NCI-H1092 treated with DMSO at 0.1 percent for 48 hours (cell line): ENCODE measurements at regions not wholly inside any gene's neighbourhood (a gene's known extent, or its start where the extent isn't known, plus 50 kb on each side); places are given as distances from the start of the nearest gene placed in this dataset.
"Not testable (repeated sequence)": the region's sequence is repeated elsewhere in the genome, so short reads cannot be mapped to it uniquely, and the experiment has no call there.

Experiments
- DNase-seq: peaks from one replicate; lab custom pipeline; 2025; lab: John Stamatoyannopoulos, UW

DNA sequence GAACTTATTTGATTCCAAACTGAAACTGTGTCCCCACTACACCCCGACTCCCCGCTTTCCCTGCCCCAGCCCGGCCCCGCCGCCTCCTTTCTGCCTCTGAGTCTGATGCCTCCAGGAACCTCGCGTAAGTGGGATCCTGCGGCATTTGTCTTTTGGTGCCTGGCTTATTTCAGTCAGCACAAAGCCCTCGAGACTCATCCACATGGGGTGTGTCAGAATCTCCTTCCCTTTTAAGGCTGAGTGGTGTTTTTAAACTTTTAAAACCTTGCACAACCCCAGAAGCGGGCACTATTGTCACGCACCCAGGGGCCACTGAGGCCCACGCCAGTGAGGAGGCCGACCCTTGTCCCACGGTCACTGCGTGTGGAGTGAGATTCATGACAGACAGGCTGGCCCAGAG lies 206.9 kb downstream of the NPIPB11 start:
- not testable (repeated sequence) for DNase-seq

DNA sequence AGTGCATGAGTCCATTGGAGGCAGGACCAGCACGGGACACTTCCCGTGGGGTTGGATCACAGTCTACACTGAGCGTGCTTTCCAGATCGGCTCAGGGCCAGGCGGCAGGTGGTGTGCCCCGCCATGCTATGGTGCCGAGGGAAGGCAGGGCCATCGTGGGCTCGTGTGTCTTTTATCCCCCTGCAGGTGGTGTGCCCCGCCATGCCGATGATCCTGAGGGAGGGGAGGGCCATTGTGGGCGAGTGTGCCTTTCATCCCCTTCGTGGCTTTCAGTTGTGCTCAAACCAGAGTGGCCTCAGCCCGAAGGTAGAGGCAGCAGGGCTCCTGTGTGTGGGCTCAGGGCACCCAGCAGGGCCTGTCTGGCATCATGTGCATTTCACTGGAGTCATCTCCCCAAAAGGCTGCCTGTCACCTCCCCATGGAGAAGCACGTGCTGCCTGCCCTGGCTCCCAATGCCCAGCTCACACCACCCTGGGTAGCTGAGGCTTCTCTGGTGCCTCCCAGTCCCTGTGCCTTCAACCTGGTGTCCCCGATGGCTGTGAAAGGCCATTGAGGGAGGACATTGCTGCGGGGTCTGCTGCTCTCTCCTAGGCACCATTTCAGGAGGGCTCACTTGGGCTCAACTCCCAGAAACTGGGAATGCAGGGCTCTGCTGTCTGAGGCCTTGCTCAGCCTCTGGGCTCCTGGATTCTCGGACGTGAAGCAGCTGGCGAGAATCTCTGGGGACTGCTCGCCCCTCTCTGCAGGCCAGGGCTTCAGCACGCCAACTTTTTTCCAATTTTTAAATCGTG lies 207.6 kb downstream of the NPIPB11 start:
- no peak for DNase-seq

DNA sequence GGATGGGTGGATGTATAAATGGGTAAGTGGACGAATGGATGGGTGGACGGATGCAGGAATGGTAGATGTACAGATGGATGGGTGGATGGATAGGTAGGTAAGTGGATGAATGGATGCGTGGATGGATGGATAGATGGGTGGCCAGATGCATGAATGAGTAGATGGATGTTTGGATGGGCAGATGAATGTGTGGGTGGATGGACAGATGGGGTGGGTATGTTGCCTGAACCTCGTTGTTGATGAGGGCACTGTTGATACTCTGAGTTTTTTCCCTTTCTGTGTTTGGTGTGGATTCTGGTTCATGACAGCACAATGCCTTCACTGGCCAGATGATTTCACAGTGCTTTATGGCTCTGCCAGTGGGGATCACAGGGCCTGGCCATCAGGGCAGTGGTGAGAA lies 208.3 kb downstream of the NPIPB11 start:
- no peak for DNase-seq

DNA sequence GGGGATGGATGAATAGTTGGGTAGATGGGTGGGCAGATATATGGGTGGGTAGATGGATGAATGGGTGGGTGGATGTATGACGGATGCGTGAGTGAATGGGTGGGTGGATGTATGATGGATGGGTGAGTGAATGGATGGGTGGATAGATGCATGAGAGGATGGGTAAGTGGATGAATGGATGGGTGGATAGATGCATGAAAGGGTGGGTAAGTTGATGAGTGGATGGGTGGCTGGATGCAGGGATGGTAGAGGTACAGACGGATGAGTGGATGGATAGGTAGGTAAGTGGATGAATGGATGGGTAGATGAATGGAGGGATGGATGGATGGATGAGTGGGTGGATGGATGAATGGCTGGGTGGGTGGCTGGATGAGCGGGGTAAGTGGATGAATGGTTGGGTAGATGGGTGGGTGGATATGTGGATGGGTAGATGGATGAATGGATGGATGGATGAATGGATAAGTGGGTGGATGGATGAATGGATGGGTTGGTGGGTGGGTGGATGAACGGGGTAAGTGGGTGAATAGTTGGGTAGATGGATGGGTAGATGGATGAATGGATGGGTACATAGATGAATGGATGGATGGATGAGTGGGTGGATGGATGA lies 208.9 kb downstream of the NPIPB11 start:
- DNase-seq, result not testable (repeated sequence)

DNA sequence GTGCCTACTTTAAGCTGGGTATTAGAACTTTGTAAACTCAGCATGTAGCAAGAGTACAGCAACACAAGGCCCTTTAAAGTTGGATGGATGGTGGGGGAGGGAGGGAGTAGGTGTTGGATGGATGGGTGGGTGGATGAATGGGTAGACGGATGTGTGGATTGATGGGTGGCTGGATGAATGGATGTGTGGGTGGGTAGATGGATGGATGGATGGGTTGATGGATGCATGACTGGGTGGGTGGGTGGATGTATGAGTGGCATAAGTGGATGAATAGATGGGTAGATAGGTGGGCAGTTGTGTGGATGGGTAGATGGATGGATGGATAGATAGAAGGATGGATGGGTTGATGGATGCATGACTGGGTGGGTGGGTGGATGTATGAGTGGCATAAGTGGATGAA lies 209.8 kb downstream of the NPIPB11 start:
- not testable (repeated sequence) for DNase-seq

DNA sequence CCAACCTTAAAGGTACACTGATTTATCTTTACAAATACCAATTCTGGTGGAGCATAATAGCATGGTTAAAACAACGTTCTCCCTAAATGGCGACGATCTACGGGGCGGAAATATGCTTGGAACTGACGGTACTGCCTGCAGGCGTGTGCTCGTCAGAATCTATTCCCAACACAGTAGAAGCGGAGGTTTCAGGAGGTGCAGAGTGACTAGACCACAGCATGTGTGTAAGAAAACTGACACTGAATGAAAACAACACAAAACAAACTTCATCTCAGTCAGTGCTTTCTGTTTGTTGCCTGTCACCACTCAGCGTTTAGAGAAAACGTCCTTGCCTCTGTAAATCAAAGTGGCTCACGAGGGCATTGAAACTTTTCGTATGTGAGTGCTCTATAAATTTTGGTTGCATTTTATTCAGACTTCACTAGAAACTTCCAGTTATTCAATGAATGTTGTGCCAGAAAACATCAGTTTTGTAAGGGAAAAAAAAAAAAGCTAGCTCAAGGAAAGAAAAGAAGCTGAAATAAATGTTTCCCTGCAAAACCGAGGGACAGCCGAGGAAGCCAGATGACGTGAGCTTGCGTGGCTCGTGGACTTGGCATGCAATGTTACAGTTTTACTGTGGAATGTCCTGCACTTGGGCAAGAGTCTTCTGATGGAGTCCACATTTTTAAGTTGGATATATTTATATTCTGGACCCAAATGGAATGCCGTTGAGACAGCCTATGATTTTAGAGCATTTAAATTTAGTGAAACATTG lies 210.4 kb downstream of the LAT start:
- not testable (repeated sequence) for DNase-seq

DNA sequence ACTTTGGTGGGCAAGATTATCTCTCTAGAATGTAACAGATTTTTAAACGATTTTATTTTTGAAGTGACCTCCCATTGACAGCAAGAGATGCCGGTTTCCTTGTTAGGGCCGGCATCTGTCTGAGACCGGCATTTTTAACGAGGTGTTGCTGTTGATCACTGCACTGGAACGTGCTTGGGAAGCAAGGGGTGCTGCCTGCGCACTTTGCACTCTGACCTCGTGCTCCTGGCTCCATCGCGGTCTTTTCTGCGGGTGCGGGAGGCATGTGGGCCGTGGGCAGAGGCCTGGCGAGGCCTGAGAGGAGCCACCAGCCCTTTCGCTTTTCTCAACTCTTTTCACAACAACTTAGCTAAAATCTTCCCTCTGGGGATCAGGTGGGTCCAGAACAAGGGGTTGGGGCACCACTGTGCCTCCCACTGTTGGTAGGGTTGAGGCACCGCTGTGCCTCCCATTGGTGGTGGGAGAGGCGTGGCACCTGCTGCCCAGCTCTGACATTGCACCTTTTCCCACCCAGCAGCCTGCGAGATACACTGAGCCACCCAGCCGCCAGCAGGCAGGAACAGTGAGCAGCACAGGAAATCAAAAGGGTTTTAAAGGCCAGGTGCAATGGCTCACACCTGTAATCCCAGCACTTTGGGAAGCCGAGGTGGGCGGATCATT lies 209.5 kb downstream of the LAT start:
- DNase-seq, result not testable (repeated sequence)

DNA sequence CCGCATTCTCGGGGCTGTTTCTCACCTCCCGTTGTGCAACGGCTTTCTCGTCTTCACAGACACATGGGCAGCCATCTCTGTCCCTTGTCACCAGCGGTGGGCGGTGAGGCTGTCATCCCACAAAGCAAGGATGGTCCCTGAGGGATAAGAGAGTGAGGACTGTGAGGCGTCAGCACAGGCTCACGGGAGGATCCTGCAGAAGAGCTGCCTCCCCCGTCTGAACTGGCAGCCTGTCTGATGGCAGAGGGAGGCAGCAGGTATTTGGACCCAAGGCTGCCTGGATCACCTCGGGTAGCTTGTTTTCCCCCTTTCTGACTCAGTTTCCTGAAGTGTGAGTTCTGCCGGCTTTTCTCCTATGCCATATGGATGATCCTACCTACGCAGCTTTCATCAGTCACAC lies 208.8 kb downstream of the LAT start:
- not testable (repeated sequence) for DNase-seq

DNA sequence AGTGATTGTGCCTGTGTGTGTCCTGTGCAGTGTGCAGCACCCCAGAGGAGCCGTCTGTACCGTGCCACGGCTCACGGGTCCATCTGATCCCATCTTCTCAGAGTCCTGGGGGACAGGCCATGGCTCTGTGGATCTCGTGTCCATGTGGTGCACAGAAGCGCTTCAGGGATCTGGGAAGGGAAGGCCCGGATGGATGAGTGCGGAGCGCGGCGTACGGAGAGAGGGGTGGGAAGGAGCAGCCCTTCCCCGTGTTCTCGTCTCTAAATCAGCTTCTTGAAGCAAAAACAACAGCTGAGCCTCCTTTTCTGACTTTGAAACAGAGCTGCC lies 208.4 kb downstream of the LAT start:
- DNase-seq, result not testable (repeated sequence)

DNA sequence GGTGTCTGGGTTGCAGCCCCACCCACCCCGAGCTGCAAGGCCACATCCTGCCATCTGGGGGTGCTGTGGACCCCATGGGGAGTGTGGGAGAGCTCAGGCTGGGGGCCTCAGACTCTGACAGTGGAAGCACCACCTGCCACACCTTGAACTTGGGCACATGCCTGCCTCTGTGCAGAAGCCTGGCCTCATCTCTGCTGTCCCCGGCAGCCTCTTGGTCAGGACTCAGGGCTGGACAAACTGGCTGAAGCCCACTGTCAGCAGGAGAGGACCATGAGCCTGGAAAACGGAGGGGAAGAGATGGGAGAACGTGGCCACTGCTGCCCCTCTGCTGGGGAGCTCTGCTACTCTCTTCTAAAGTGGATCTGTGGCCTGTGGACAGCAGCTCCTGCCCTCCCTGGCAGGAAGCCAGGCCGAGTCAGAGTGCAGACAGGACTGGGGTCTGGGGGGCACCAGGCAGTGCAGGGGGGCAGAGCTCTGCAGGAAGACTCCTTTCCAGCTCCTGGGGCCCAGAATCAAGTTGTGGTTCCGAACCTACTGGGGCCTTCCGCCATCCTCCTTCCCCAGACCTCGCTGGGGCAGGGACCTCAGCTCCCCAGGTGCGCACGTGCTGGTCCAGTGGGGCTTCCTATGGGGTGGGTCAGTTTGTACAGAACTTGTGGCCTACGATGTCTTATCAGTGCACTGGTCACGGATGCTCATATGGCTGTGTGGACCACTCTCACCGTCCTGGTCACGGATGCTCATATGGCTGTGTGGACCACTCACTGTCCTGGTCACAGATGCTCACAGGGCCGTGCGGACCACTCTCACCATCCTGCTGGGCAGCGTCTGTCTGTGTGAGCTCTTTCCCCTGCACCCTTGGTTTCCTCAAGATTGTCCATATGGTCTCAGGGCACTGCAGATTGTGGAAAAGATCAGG lies 207.7 kb downstream of the LAT start:
- DNase-seq, result no peak

DNA sequence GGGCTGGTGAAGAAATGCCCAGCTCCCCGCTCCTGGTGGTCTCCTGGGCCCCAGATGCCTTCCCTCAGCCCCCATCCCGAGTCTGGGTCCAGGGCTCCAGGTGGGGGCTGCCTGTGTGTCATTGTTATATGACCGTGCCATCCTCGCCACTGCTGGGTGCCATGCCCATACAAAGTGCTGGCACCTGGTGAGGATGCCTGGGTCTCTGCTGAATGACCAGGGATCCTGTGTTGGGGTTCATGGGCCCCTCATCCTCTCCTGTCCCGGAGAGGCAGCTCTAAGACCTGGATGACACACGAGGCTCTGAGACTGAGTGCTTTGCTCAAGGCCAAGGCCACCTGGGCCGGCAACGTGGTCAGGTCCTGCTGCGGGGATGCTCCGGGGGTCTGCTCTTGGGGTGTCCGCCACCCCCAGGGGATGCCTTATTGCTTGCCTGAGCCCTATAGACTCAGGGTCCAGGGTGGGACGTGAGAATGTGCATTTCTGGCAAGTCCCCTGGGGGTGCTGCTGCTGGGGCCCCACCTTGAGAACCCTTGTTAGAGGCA lies 206.9 kb downstream of the LAT start:
- not testable (repeated sequence) for DNase-seq

DNA sequence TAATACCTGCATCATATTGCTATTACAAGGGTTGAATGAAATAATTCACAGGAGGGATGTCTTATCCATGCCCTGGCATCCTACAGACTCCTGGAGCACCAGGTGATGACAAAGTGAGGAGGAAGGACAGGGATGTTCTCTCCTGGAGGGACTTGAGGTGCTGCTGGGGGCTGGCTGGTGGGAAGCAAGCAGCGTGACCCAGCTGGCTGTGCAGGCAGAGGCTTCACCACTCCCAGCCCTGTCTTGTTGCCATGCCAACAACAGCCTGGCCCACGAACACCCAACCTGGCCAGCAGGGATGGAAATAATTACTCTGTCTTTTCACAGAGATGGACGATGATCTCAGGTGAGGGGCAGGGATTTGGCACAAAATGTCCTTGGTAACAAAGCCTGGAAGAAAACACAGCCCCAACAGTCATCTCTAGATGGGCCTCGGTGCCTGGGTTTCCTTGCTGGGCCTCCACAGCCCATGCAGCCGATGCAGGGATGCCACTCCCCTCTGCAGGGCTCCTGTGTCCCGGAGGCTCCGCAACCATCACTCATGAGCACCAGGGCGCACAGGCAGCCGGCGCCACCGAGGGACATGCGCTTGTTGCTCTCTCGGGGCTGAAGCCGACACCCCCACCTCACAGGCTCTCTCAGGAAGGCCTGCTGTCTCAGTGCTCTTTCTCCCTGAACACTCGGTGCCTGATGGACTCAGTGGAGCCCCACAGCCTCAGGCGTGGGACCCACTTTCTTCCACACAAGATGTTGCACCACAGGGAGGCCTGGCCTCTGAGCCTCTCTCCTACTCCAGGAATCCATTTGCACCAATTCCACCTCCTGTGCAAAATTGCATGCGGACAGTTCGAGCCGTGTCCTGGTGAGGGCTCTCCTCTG lies 205.9 kb downstream of the LAT start:
- not testable (repeated sequence) for DNase-seq

DNA sequence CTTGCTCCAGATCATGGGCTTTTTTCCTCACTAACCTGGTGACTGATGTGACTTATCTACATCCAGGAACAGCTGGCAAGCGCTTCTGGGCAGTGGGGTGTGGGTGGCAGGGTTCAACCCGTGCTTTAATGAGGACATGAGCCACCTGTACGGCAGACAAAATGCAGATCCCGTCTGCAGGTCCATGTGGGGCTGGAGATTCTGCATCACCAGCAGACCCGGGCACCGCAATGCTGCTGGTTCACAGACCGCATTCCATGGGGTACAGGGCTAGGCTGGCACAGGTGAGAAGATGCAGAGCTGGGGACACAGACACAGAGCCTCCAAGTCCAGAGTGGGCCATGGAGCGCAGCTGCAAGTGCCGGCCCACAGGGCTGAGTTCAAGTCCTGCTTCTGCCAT lies 204.0 kb downstream of the LAT start:
- not testable (repeated sequence) for DNase-seq

DNA sequence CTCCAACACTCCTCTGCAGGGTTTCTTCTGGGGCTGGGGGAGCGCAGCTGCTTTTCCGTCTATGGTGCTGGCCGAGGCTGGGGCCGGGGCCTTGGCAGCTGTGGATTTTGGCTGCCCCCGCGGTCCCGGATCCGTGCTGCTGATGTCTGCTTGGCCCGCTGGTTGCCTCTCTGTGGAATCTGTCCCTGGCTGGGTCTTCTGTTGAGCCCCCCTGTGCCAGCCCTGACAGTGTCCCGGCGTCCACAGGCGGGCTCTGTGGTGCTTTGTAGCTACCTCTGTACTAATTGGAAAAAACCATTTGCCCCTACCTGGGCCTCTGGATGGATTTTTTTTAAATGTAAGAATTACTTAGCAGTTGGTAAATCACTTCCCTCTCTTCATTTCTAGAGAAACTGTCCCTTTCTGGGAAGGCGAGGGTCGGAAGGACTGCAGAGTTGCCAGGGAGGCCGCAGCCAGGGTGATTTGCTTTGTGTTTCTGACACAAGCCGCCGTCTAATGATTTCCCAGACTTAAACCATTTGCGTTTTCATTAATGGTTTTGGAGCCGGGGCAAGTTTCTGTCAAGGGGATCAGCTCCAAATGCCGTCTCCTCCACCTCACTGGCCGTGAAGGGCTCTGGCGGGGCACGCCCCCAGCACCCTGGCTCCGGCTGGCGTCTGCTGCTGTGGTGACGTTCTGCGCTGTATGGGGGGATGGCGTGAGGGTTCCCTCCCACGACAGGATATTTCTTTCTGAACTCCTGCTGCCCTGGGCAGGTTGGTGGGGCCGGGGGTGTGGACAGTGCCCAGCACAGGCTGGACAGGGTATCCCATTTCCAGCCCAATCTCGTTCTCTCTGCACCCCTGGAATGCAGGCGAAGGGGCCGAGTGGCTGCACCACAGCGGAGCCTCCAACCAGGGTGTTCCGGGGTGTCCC lies 201.7 kb downstream of the LAT start:
- not testable (repeated sequence) for DNase-seq

DNA sequence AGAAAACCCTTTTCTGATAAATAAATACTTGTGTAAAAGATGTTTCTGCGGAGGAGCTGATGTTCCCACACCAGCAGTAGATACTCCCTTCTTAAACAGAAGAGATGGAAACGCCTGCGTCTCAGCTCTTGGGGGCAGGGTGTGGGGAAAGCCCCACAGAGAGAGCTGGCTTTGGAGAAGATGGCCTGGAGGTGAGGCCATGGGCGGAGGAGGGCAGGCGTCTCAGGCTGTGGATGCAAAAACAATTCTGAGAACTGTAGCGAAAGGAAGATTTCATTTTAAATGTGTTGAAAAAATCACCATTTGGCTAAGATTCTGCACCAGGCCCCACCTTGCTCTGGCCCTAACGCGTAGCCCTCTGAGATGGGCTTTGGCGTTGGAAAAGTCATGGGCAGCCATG lies 201.0 kb downstream of the LAT start:
- DNase-seq, result not testable (repeated sequence)

DNA sequence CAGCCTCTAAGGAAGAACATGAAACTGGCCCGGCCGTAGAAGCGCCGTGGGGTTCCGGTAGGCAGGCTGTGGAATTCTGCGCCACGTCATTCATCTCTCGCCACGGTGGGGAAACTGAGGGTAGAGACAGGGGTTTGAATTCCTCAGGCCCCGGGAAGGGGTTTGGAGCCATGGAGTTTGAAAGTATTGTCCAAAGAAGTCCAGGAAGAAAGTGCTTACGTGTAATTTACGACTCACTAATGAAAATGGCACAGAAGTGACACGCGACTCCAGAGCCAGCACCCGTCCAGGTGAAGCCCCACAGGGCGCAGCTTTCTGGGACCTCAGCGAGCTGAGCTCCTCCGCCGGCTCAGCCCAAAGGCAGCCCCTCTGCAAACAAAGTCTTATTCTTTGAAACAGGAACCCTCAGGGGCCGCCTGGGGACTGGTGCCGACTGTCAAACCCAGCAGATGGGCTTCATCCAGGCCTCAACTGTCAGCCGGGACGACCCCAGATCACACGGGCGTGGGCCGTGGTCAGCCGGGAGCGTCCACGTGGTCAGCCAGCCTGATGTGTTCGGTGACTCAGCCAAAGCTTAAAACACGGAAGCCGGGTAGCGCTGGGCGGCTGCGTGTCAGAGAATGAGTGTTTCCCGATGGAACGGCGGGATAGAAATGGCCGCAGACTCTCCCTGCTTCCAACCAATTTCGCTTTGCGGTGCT lies 200.0 kb downstream of the LAT start:
- not testable (repeated sequence) for DNase-seq

DNA sequence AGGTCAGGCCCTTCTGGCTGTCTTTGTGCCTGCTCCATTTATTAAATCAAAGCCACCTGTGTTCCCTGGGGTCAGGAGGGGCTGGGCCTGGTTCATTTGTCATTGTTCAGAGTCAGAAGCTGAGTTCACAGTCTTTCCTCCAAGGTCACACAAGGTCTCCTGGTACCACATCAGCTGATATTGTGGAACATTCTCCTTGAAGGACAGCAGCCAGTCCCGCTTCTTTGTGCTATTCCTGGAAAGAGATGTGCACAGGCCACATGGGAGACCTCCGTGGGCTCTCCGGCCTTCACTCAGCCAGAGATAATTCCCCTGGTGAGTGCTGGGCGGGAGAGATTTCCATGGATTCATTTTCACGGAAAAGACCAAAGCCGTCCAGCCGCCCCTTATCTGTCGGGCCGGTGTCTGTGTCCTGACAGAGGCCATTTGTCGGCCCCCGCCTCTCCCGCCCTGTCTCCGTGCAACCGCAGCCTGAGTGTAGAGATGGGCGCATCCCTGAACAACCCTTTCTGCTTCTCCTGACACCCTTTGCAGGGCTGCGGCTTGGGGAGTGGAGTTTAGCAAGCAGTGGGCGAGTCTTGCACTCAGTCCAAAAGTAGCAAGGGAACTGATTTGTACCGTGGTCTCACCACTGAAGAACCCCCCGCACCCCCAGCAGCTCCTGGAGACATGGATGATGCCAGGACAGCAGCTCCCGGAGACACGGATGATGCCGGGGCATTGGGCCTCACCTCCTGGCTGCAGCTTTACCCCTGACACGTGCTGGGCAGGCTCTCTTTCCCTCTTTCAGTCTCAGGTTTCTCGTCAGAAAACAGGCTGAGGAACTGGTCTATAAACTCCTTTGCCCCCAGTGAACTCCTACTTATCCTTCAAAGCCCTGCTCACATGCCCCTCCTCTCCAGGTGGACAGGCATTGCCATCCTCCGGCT lies 198.4 kb downstream of the LAT start:
- not testable (repeated sequence) for DNase-seq
